Transverse colon (tissue), 3 donors: ENCODE measurements at regions not wholly inside any gene's neighbourhood (a gene's known extent, or its start where the extent isn't known, plus 50 kb on each side); places are given as distances from the start of the nearest gene placed in this dataset.

Experiments
- CTCF ChIP-seq, 5 experiments: fragments of 200-600 bp in 3 of 5; fragments of 450-650 bp in 2 of 5; sonication (generic) in 3 of 5; IDR thresholded peaks; 1 replicate in 2 of 5; 2 replicates in 3 of 5; pipeline ENCODE4 v1.5.1; 2016 to 2017; ENCODE audit warnings: antibody characterized with exemption in 5 of 5, inconsistent platforms in 3 of 5, mild to moderate bottlenecking in 2 of 5, moderate library complexity in 1 of 5
- POLR2A ChIP-seq: fragments of 450-650 bp; IDR thresholded peaks from one replicate; pipeline ENCODE4 v1.6.1; 2016; ENCODE audit warnings: antibody characterized with exemption, mild to moderate bottlenecking, moderate library complexity

- TF ChIP-seq CTCF (IDR thresholded peaks at IDR 0.05), result no peak
- no peak for TF ChIP-seq POLR2A
These were observed 116.7 kb upstream of the OPCML start for GRCh38 chr11:133649040-133649439.
